SJSA1 (cell line): ENCODE measurements at regions not wholly inside any gene's neighbourhood (a gene's known extent, or its start where the extent isn't known, plus 50 kb on each side); places are given as distances from the start of the nearest gene placed in this dataset.

ENCODE experiments used
- DNase-seq, 2 experiments: peaks; one replicate each; pipeline ENCODE4 v3.0.0-alpha.2; 2015 to 2020; ENCODE audit warnings: low spot score in 2 of 2, low read depth in 1 of 2
- H3K27ac ChIP-seq: fragments of 250-450 bp; sonication (Bioruptor Pico); 2 replicates; pipeline ENCODE4 v1.5.1; 2020; ENCODE audit warnings: mild to moderate bottlenecking, moderate library complexity
- H3K27me3 ChIP-seq: fragments of 250-450 bp; sonication (Bioruptor Pico); replicated peaks from 2 replicates; pipeline ENCODE4 v1.5.1; 2020; ENCODE audit warnings: mild to moderate bottlenecking, moderate library complexity
- H3K36me3 ChIP-seq: fragments of 250-450 bp; sonication (Bioruptor Pico); 2 replicates; pipeline ENCODE4 v1.5.1; 2020; ENCODE audit warnings: mild to moderate bottlenecking
- H3K4me1 ChIP-seq: fragments of 250-450 bp; sonication (Bioruptor Pico); replicated peaks from 2 replicates; pipeline ENCODE4 v1.6.1; 2021; ENCODE audit warnings: mild to moderate bottlenecking
- H3K4me3 ChIP-seq: fragments of 250-450 bp; sonication (Bioruptor Pico); 2 replicates; pipeline ENCODE4 v1.5.1; 2020; ENCODE audit warnings: mild to moderate bottlenecking
- H3K9me3 ChIP-seq: fragments of 250-450 bp; sonication (Bioruptor Pico); replicated peaks from 2 replicates; pipeline ENCODE4 v1.5.1; 2020; ENCODE audit warnings: mild to moderate bottlenecking

DNA sequence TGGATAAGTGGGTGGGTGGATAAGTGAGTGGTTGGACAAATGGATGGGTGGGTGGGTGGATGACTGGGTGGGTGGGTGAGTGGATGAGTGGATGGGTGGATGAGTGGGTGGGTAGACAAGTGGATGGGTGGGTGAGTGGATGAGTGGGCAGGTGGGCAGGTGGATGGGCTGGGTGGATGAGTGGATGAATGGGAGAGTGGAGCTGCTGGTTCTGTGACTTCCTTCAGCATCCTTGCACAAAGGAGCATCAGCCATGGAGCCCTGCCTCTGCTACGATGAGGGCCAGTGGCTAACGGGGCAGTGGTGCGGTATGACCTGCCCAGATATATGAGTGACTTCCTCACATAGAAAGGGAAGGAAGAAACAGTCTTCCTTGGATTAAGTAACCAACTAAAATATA is 398.7 kb upstream of the IRX4 start:
- H3K36me3 ChIP-seq: no peaks in the 10 kb centered on the region
- no peak overlapping the region for H3K4me3 ChIP-seq
- no peaks in the 10 kb centered on the region for H3K4me1 ChIP-seq
- DNase-seq: no peak
- H3K27me3 ChIP-seq: no peaks in the 10 kb centered on the region
- H3K9me3 ChIP-seq: peaks cover 39% of the 10 kb centered on the region
- no peak overlapping the region for H3K27ac ChIP-seq

DNA sequence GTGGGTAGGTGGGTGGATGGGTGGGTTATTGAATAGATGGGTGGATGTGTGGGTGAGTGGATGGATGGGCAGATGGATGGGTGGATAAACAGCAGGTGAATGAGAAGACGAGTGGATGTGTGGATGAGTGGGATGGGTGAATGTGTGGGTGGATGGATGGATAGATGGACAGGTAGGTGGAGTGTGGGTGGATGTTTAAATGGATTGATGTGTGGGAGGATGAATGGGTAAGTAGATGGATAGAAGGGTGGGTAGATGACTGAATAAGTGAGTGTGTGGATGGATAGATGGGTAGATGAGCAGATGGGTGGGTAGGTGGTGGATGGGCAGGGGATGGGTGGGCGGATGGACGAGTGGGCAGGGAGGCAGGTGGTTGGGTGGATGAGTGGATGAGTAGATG is 397.6 kb upstream of the IRX4 start:
- H3K4me1 ChIP-seq: no peaks in the 10 kb centered on the region
- H3K4me3 ChIP-seq: no peak overlapping the region
- no peak overlapping the region for H3K27ac ChIP-seq
- H3K27me3 ChIP-seq: no peaks in the 10 kb centered on the region
- no peaks in the 10 kb centered on the region for H3K36me3 ChIP-seq
- H3K9me3 ChIP-seq: peaks cover 36% of the 10 kb centered on the region
- DNase-seq: no peak

DNA sequence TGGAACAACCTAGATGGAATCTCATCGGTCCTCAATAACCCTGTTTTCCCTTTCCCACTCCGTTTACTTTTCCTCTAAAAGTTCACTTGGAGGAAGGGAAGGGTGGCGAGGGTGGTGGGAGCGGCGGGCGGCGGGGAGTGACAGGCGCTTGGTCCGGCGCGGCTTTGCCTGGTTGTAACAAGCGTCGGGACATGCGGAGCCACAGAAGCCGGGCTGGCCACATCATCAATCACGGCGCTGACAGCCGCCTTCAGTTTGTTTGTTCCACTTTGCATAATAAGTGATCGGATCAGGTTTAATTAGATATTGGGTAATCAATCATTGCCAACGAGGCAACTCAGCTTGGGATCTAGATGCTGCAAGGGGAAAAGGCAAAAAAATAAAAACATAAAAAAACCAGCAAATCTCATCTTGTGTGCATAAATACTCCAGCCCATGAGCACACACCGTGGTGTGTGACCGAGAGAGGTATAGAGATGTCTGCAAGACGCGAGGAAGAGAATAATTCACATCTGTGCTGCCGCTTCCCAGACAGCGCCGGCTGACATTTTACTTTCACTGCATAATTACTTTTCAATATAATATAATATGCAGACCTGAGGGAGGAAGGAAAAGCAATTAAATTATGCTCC is 396.2 kb upstream of the IRX4 start:
- Histone ChIP-seq H3K36me3 (no peaks in the 10 kb centered on the region), H3K4me1 (no peaks in the 10 kb centered on the region), H3K4me3 (no peak overlapping the region), H3K27ac (no peak overlapping the region), H3K27me3 (no peaks in the 10 kb centered on the region), H3K9me3 (peaks cover 37% of the 10 kb centered on the region)
- DNase-seq: no peak

DNA sequence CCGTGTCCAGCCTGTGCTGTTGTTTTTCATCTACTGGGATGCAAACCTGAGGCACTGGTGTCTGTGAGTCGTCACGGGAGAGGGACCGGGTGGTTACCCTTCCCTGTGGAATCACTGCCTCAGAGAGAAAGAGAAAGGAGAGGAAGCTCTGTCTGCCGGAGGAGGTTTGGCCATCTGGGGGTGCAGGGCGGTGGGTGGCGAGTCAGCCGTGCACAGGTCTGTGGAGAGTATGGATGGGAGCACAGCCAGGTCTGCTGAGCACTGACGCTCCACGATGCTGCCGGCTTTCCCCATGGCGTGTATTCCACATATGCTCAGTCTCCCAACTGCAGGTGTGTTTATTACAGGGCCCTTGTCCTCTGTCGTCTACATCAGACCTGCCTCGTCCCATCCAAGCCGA is 395.2 kb upstream of the IRX4 start:
- no peaks in the 10 kb centered on the region for H3K36me3 ChIP-seq
- no peak for DNase-seq
- no peaks in the 10 kb centered on the region for H3K4me1 ChIP-seq
- no peak overlapping the region for H3K4me3 ChIP-seq
- H3K9me3 ChIP-seq: peaks cover 34% of the 10 kb centered on the region
- H3K27ac ChIP-seq: no peak overlapping the region
- no peaks in the 10 kb centered on the region for H3K27me3 ChIP-seq

DNA sequence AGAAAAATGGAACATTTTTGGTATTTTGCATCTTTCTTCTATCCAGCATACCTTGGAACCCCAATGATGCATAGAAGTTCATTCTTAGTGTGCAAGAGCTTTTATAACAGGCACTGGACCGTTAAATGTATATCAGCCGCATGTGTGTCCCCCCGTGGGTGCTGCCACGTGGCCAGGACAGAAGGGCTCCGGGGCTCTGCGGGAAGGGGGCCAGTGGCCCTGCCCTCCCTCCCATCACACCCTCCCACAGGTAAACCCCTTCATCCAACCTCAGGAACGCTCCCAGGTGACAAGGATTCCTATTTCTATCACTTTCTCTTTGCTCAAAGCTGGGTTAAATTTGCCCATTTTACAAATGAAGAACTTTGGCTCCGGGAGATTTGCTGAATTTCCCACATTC is 393.4 kb upstream of the IRX4 start:
- DNase-seq: no peak

DNA sequence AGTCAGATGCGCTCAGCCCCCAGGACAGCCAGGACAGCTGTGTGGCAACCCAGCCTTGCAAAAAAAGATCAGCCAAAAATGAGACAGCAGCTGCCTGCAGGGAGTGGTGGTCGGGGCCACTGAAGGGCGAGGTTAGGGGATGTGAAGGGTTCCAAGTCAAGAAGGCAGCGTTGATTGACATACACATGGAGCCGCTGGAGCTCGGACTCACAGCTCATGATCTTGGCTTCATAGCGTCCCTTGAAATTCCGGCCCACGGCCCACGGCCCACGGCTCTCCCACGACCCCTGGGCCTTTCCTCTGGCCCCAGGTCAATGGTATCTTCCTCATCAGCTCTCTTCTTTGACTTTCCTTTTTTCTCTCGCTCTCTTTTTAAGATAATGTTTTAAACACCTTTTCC is 390.0 kb upstream of the IRX4 start:
- H3K4me3 ChIP-seq: no peak overlapping the region
- peaks cover 32% of the 10 kb centered on the region for H3K9me3 ChIP-seq
- no peaks in the 10 kb centered on the region for H3K27me3 ChIP-seq
- no peak for DNase-seq
- H3K27ac ChIP-seq: no peak overlapping the region
- no peaks in the 10 kb centered on the region for H3K36me3 ChIP-seq
- H3K4me1 ChIP-seq: no peaks in the 10 kb centered on the region

More for the DNA sequence above, 393.4 kb upstream of the IRX4 start:
- no peak overlapping the region for H3K27ac ChIP-seq
- no peaks in the 10 kb centered on the region for H3K4me1 ChIP-seq
- peaks cover 26% of the 10 kb centered on the region for H3K9me3 ChIP-seq
- no peak overlapping the region for H3K4me3 ChIP-seq
- H3K36me3 ChIP-seq: no peaks in the 10 kb centered on the region
- no peaks in the 10 kb centered on the region for H3K27me3 ChIP-seq

DNA sequence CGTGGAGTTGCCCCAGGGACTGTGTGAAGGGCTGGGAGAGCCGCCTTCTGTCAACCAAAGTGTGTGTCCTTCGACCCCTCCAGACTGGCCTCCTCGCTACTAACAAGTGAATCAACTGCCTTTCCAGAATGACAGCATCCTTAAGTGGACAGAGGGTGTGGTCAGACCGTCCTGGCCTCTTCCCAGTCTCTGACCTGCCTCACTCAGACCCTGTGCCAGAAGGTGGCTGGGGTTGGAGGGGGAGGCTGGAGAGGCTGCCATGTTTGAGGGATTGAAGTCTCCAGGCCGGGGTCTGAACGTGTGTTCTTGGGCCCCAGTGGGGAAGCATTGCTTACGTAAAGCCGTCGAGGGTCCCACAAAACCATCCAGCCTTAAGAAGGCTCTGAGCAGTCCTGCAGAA is 389.3 kb upstream of the IRX4 start:
- Histone ChIP-seq H3K36me3 (no peaks in the 10 kb centered on the region), H3K27me3 (no peaks in the 10 kb centered on the region), H3K4me1 (no peaks in the 10 kb centered on the region), H3K9me3 (peaks cover 35% of the 10 kb centered on the region), H3K4me3 (no peak overlapping the region), H3K27ac (no peak overlapping the region)
- no peak for DNase-seq

DNA sequence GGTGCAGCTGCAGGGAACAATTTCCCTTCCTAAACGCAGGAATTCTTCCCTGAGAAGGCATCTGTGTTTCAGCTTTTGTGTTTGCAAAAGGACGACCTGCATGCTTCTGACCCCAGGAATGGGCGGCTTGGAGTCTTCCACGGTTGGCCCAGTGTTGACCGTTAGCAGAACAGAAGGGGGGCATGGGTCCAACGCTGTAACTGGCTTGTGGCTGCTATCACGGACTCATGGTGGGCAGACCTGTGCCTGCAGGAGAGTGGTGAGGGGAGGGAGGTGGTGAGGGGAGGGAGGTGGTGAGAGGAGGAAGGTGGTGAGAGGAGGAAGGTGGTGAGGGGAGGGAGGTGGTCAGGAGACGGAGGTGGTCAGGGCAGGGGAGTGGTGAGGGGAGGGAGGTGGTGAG is 388.6 kb upstream of the IRX4 start:
- peaks cover 33% of the 10 kb centered on the region for H3K9me3 ChIP-seq

DNA sequence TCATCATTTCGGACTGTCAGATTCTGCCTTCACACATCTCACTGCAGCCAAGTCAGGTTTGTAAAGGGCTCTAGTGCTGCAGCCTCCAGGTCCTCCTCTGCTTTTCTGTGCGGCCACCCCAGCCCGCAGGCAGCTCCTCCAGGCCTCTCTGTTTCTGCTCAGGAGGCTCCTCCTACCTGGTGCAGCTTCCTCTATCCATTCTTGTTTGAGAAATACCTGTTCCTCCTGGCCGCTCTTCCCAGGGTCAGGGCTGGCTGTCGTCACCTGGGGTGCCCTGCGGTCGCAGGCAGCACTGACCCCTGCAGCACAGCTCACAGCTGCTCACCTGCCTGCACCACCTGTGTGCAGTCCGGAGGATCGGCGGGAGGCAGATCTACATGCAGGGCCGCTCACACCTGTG is 387.7 kb upstream of the IRX4 start:
- Histone ChIP-seq H3K27ac (no peak overlapping the region), H3K27me3 (no peaks in the 10 kb centered on the region), H3K4me1 (no peaks in the 10 kb centered on the region), H3K36me3 (no peaks in the 10 kb centered on the region), H3K4me3 (no peak overlapping the region), H3K9me3 (peaks cover 30% of the 10 kb centered on the region)
- no peak for DNase-seq

More for the DNA sequence above, 388.6 kb upstream of the IRX4 start:
- no peaks in the 10 kb centered on the region for H3K4me1 ChIP-seq
- H3K27me3 ChIP-seq: no peaks in the 10 kb centered on the region
- DNase-seq: no peak
- H3K27ac ChIP-seq: no peak overlapping the region
- no peak overlapping the region for H3K4me3 ChIP-seq
- H3K36me3 ChIP-seq: no peaks in the 10 kb centered on the region

DNA sequence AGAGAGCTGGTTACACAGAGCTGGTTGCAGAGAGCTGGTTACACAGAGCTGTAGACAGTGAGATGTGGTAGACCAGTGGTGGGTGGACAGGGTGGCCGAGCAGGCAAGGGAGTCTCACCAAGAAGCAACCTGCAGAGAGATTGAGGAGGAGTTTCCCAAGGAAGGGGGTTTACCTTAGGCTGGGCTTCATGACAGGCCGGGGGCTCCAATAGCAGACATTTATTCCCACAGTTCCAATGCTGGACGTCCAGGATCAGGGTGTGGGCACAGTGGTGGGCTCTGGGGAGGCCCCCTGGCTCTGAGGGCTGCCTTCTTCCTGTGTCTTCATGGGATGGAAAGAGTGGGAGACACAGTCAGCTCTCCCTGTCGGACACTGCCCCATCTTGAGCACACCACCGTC is 386.9 kb upstream of the IRX4 start:
- no peak overlapping the region for H3K27ac ChIP-seq
- no peak for DNase-seq
- no peaks in the 10 kb centered on the region for H3K27me3 ChIP-seq
- peaks cover 24% of the 10 kb centered on the region for H3K9me3 ChIP-seq
- no peak overlapping the region for H3K4me3 ChIP-seq
- no peaks in the 10 kb centered on the region for H3K4me1 ChIP-seq
- no peaks in the 10 kb centered on the region for H3K36me3 ChIP-seq

DNA sequence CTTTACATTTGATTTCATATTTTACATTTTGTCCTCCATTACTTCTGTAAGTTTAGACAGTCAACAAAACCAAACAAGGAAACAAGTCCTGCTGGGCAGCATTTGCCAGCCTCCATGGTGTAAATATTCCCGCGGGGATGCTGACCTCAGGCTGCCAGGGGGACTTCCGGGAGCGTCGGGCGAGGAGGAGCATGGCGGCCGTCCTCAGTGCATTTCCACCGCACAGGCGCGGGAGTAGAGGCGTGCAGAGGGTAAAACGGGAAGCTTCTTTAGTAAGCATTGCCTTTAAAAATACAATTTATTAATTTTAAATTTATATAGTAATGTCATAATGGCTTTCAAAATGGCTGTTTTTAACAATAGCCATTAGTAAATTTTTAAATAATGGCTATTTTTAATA is 385.3 kb upstream of the IRX4 start:
- H3K27me3 ChIP-seq: no peaks in the 10 kb centered on the region
- peaks cover 29% of the 10 kb centered on the region for H3K9me3 ChIP-seq
- H3K27ac ChIP-seq: no peak overlapping the region
- peak in 1 of 2 experiments; percentile 21 for DNase-seq
- no peaks in the 10 kb centered on the region for H3K36me3 ChIP-seq
- H3K4me3 ChIP-seq: no peak overlapping the region
- no peaks in the 10 kb centered on the region for H3K4me1 ChIP-seq

DNA sequence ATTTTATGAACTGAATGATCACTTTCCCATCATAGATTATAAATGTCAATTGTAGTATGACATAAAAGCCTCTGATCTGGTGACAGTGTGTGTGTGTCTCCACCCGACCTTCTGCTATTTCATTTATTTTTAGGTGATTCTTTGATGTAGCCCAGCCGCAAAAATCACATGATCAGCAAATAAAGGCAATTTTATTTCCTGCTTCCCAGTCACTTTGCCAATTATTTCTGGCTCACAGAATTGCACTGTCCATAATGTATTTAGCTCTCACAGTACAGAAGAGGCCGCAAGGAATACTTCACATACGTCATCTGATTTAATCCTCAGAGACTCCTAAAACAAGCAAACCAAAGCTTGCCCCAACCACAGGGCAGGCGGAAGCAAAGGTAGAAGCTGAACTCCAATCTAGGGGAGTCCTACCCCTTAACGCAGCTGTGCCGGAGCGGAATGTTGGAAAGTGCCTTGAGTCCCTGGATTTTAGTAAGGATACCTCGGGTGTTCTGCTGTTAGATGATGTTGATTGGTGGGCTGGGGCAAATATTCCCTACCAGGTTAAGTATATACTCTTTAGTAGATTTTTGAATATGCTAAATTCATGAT is 384.0 kb upstream of the IRX4 start:
- Histone ChIP-seq H3K36me3 (no peaks in the 10 kb centered on the region), H3K27me3 (no peaks in the 10 kb centered on the region), H3K4me1 (no peaks in the 10 kb centered on the region), H3K9me3 (peaks cover 34% of the 10 kb centered on the region), H3K27ac (no peak overlapping the region), H3K4me3 (no peak overlapping the region)
- DNase-seq: peak in 1 of 2 experiments; percentile 21

DNA sequence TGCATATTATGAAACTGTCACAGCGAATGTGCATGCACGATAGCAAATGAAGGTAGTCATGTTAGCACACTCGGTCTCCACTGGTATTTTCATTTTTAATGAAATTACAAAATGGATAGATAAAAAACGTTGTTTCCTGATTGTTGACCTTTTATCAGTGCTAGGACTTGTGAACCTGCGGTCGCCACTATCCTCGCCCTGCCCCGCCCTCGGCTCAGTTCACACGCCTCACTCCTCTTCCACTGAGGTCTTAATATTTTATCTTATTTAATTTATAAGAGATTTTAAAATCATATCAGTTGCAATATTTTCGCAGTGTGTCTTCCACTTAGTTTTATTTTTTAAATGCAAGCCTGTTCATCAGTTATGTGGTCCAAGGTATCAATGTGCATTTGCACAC is 382.6 kb upstream of the IRX4 start:
- no peaks in the 10 kb centered on the region for H3K36me3 ChIP-seq
- DNase-seq: peak in 1 of 2 experiments; percentile 15
- peaks cover 40% of the 10 kb centered on the region for H3K9me3 ChIP-seq
- no peak overlapping the region for H3K27ac ChIP-seq
- no peak overlapping the region for H3K4me3 ChIP-seq
- no peaks in the 10 kb centered on the region for H3K27me3 ChIP-seq
- H3K4me1 ChIP-seq: no peaks in the 10 kb centered on the region

DNA sequence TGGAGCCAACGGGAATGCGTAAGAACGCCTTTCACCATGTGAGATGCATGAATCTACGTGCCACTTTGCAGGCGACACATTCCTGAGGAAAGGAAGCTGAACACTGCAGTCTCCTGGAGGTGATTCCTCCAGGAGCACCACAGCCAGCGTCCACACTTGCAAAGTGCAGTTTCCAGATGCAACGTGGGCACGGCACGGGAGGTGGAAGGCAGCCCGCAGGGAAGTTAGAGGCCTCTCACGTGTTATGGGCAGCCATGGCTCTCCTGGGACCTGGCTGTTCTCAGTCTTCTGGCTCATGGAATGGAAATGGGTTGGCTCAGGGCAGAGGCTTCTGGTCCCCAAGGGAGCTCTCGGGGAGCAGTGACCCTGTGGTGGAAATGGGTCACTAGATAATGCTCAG is 381.0 kb upstream of the IRX4 start:
- H3K4me3 ChIP-seq: no peak overlapping the region
- peaks cover 47% of the 10 kb centered on the region for H3K9me3 ChIP-seq
- H3K27me3 ChIP-seq: no peaks in the 10 kb centered on the region
- H3K36me3 ChIP-seq: no peaks in the 10 kb centered on the region
- H3K4me1 ChIP-seq: no peaks in the 10 kb centered on the region
- peak in 1 of 2 experiments; percentile 36 for DNase-seq
- H3K27ac ChIP-seq: no peak overlapping the region

DNA sequence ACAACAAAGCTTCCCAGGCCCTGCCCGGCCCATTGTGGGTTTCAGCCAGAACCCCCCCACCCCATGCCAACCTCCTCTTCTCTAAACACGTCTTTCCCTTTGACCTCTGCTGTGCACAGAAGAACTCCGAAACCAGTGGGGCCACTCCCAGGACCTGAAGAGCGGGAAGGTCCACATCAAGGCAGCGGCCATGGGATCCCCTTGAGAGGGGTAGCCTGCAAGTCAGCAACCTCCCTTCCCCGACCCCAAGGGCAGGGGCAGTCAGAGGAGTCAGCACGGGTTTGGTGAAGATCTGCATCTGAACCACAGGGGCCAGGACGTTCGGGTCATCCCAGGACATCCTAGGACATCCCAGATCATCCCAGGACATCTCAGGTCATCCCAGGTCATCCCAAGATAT is 379.9 kb upstream of the IRX4 start:
- Histone ChIP-seq H3K4me3 (no peak overlapping the region), H3K27me3 (no peaks in the 10 kb centered on the region), H3K9me3 (peaks cover 44% of the 10 kb centered on the region), H3K4me1 (no peaks in the 10 kb centered on the region), H3K27ac (no peak overlapping the region), H3K36me3 (no peaks in the 10 kb centered on the region)
- peak in 1 of 2 experiments; percentile 32 for DNase-seq
